ENCODE measurements at regions not wholly inside any gene's neighbourhood (a gene's known extent, or its start where the extent isn't known, plus 50 kb on each side); places are given as distances from the start of the nearest gene placed in this dataset.

DNA sequence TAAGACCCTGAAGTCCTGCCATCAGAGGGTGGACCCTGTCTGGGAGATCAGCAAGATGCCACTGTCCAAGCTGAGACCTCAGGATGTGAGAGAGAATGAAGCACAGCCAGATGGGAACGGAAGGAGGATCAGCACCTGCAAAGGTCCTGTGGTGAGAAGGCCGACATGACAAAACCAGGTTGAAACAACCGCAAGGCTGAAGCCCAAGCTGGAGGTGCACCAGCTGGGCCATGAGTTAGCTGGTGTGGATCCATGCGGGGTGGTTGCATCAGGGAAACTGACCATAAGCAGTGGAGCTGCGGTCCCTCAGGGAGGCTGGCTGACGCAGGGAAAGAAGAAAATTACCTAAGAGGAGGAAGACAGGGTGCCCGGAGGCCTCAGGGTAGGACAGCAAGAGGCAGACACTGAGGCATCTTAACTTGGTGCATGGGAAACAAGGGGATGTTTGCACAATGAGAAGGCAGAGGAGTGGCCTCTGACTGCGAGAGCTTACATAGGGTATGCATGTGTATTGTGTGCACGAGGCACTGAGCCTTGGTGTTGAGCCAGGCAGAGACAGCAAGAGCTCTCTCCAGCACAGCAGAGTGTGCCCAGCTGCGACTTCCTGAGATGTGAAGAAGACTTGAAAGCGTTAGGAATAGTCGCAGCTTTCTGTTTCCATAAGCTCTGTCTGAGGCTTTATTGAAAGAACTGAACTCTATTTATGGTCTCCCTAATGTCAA is 497.7 kb downstream of the OCA2 start:
- DNase-seq (ENCODE audit: extremely low spot score): no peak
- ChIA-PET POLR2A (no interaction called here), CTCF (no interaction called here)
- TF ChIP-seq, protein P1, sequence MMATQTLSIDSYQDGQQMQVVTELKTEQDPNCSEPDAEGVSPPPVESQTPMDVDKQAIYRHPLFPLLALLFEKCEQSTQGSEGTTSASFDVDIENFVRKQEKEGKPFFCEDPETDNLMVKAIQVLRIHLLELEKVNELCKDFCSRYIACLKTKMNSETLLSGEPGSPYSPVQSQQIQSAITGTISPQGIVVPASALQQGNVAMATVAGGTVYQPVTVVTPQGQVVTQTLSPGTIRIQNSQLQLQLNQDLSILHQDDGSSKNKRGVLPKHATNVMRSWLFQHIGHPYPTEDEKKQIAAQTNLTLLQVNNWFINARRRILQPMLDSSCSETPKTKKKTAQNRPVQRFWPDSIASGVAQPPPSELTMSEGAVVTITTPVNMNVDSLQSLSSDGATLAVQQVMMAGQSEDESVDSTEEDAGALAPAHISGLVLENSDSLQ (IDR thresholded peaks at IDR 0.05): no peak
- TF ChIP-seq NFRKB (IDR thresholded peaks at IDR 0.05) (no peak), FOXM1 (IDR thresholded peaks at IDR 0.05; ENCODE audit: borderline replicate concordance) (no peak), SP1 (IDR thresholded peaks at IDR 0.05) (no peak), ARNT (IDR thresholded peaks at IDR 0.05) (no peak), LEF1 (IDR thresholded peaks at IDR 0.05; ENCODE audit: borderline replicate concordance) (no peak), BHLHE40 (IDR thresholded peaks at IDR 0.05; ENCODE audit: borderline replicate concordance) (no peak), TARDBP (IDR thresholded peaks at IDR 0.05) (no peak), HDGF (IDR thresholded peaks at IDR 0.05; ENCODE audit: borderline replicate concordance) (no peak), ELF4 (IDR thresholded peaks at IDR 0.05) (no peak), FOXA1 (IDR thresholded peaks at IDR 0.05) (no peak), ZNF384 (IDR thresholded peaks at IDR 0.05) (no peak), SUZ12 (IDR thresholded peaks at IDR 0.05) (no peak), L3MBTL2 (conservative IDR thresholded peaks at IDR 0.05) (no peak), FOXK2 (IDR thresholded peaks at IDR 0.05) (no peak)

DNA sequence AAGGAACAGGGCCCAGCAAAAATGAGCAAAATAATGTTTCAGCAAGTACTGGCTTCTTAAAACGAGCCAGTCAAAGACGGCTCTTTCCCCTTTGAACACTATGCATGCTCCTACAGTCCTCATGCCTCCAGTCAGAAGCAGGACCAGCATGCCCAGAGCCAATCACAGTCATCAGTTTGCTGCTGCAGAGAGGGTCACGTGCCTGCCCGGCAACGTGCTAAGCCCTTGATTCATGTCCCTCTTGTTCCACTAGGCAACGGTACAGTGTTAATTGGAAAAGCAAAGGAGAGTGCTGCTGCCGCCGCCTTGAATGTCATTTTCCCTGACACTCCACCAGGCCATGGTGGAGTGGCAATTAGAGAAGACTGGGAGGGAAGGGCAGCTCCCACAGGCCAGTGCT is 500.1 kb downstream of the OCA2 start:
- DNase-seq (ENCODE audit: extremely low spot score): no peak
- ChIA-PET CTCF (no interaction called here), POLR2A (no interaction called here)
- TF ChIP-seq ZNF384 (IDR thresholded peaks at IDR 0.05) (no peak), HDGF (IDR thresholded peaks at IDR 0.05; ENCODE audit: borderline replicate concordance) (no peak), SP1 (IDR thresholded peaks at IDR 0.05) (no peak), FOXM1 (IDR thresholded peaks at IDR 0.05; ENCODE audit: borderline replicate concordance) (no peak), FOXK2 (IDR thresholded peaks at IDR 0.05) (no peak), SUZ12 (IDR thresholded peaks at IDR 0.05) (no peak), NFRKB (IDR thresholded peaks at IDR 0.05) (no peak), ELF4 (IDR thresholded peaks at IDR 0.05) (no peak), LEF1 (IDR thresholded peaks at IDR 0.05; ENCODE audit: borderline replicate concordance) (no peak), L3MBTL2 (conservative IDR thresholded peaks at IDR 0.05) (no peak), CTBP1 (IDR thresholded peaks at IDR 0.05; ENCODE audit: borderline replicate concordance) (no peak), ARNT (IDR thresholded peaks at IDR 0.05) (no peak), TARDBP (IDR thresholded peaks at IDR 0.05) (no peak)

DNA sequence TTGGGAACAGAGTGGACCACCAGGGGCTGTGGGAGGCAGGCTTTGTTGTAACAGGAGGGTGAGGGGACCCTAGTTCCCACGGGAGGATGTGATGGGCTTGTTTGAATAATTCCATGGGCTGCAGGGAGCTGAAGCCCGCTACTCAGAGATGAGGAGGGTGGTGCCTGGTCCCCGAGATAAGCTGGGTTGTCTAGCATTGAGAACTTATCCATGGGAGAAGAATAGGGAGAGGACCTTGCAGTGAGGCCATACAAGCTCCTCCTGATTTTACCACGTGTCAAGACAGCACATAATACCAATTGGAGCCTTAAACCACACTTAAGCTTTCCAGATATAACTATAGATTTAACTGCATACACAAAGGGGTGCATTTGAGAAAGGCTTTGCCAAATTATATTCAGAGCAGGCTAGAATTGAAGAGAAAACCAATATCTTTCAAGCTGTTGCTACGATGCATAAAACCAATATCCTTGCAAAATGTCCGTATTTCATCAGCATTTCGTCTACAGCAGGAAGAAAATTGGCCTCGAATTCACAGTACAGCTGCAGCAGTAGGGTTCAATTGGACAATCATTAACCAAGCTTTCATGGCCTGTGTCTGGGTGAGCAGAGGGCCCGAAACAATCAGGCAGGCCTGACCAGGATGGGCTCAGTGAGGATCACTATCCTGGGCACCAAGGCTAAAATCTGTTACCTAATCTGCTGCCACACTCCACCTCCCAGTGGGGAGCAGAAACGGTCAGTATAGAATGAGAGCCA is 500.7 kb downstream of the OCA2 start:
- DNase-seq (ENCODE audit: extremely low spot score): no peak
- TF ChIP-seq ARNT (IDR thresholded peaks at IDR 0.05) (no peak), FOXM1 (IDR thresholded peaks at IDR 0.05; ENCODE audit: borderline replicate concordance) (no peak), ZNF384 (IDR thresholded peaks at IDR 0.05) (no peak), TARDBP (IDR thresholded peaks at IDR 0.05) (no peak), FOXK2 (IDR thresholded peaks at IDR 0.05) (no peak), L3MBTL2 (conservative IDR thresholded peaks at IDR 0.05) (no peak), SUZ12 (IDR thresholded peaks at IDR 0.05) (no peak), ELF4 (IDR thresholded peaks at IDR 0.05) (no peak), SP1 (IDR thresholded peaks at IDR 0.05) (no peak), FOXA1 (IDR thresholded peaks at IDR 0.05) (no peak), BHLHE40 (IDR thresholded peaks at IDR 0.05; ENCODE audit: borderline replicate concordance) (no peak)
- ChIA-PET CTCF (no interaction called here), POLR2A (no interaction called here)

DNA sequence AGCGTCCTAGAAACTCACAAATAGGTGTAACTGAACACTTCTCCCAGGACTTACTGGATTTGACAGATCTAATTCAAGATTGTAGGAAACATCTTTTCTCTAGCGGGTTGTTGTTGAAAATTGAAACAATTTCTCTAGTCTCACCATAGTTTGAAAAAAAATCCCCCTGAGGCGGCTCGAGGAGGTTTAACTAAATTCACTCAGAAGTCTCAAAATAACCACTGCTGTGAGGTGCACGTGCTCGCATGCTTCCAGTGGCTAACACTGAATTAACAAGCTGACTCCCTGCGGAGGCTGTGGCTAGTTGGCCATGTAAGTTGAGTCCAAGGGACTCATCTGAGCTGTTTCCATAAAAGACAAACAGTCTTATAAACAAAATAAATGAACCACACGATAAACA is 503.9 kb downstream of the OCA2 start:
- POLR2A ChIA-PET: no interaction called here
- no peak for TF ChIP-seq NFRKB (IDR thresholded peaks at IDR 0.05)
- TF ChIP-seq LEF1 (IDR thresholded peaks at IDR 0.05; ENCODE audit: borderline replicate concordance): no peak
- no peak for TF ChIP-seq ZNF384 (IDR thresholded peaks at IDR 0.05)
- no peak for TF ChIP-seq CTBP1 (IDR thresholded peaks at IDR 0.05; ENCODE audit: borderline replicate concordance)
- TF ChIP-seq, protein P1 (IDR thresholded peaks at IDR 0.05): no peak
- TF ChIP-seq FOXK2 (IDR thresholded peaks at IDR 0.05): no peak
- no peak for TF ChIP-seq L3MBTL2 (conservative IDR thresholded peaks at IDR 0.05)
- no peak for TF ChIP-seq TARDBP (IDR thresholded peaks at IDR 0.05)
- no peak for TF ChIP-seq SUZ12 (IDR thresholded peaks at IDR 0.05)
- TF ChIP-seq ELF4 (IDR thresholded peaks at IDR 0.05): no peak
- TF ChIP-seq ARNT (IDR thresholded peaks at IDR 0.05): no peak
- TF ChIP-seq BHLHE40 (IDR thresholded peaks at IDR 0.05; ENCODE audit: borderline replicate concordance): no peak
- no peak for TF ChIP-seq FOXM1 (IDR thresholded peaks at IDR 0.05; ENCODE audit: borderline replicate concordance)
- TF ChIP-seq HDGF (IDR thresholded peaks at IDR 0.05; ENCODE audit: borderline replicate concordance): no peak
- TF ChIP-seq SP1 (IDR thresholded peaks at IDR 0.05): no peak
- TF ChIP-seq FOXA1 (IDR thresholded peaks at IDR 0.05): no peak
- CTCF ChIA-PET: no interaction called here
- no peak for DNase-seq (ENCODE audit: extremely low spot score)

DNA sequence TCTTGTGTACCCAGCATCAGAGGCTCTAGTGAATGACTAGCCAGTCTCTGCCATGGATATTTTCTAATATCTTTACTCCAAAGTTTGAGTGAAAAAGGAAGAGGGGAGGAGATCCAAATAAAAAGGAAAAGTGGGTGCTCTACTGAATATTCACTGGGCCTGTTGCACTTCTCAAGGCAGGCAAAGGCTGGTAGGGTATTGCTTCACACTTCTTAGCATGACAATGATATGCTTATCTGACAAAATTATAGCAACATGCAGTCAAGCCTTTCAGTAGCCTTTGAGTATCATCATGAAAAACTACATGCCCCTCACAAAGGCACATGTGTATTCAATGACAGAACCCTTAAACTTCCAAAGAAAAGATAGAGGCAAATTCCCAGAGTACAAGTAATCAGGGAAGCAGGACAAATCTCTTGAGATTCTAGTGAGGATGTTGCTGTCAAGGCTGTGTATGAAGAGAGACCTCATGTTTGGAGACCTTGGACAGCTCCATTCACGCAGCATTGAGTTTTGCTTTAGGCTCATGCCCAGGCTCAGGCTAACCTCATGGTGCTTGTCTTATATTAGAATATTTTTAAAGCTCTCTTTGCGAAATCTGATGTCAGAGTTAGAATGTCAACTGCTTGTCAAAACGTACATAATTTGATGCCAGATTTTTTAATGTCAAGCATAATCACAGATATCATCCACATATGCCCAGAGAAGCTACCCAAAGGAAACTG is 506.9 kb downstream of the OCA2 start:
- ChIA-PET CTCF (no interaction called here), POLR2A (no interaction called here)
- no peak for DNase-seq (ENCODE audit: extremely low spot score)
- TF ChIP-seq CTBP1 (IDR thresholded peaks at IDR 0.05; ENCODE audit: borderline replicate concordance) (no peak), SP1 (IDR thresholded peaks at IDR 0.05) (no peak), NFRKB (IDR thresholded peaks at IDR 0.05) (no peak), ELF4 (IDR thresholded peaks at IDR 0.05) (no peak), ARNT (IDR thresholded peaks at IDR 0.05) (no peak), LEF1 (IDR thresholded peaks at IDR 0.05; ENCODE audit: borderline replicate concordance) (no peak), ZNF384 (IDR thresholded peaks at IDR 0.05) (no peak), BHLHE40 (IDR thresholded peaks at IDR 0.05; ENCODE audit: borderline replicate concordance) (no peak), HDGF (IDR thresholded peaks at IDR 0.05; ENCODE audit: borderline replicate concordance) (no peak), TARDBP (IDR thresholded peaks at IDR 0.05) (no peak), FOXM1 (IDR thresholded peaks at IDR 0.05; ENCODE audit: borderline replicate concordance) (no peak), L3MBTL2 (conservative IDR thresholded peaks at IDR 0.05) (no peak), FOXK2 (IDR thresholded peaks at IDR 0.05) (no peak)
- TF ChIP-seq, protein P1 (IDR thresholded peaks at IDR 0.05): no peak

Measured in HEK293T (cell line).